Fibroblast of gingiva (primary cell): ENCODE measurements at regions not wholly inside any gene's neighbourhood (a gene's known extent, or its start where the extent isn't known, plus 50 kb on each side); places are given as distances from the start of the nearest gene placed in this dataset.

Source experiments
- DNase-seq: peaks from one replicate; pipeline ENCODE4 v3.0.0-alpha.2; 2011; ENCODE audit warnings: low read depth

- DNase-seq: no peak
These were observed 118.9 kb downstream of the IRS1 start for GRCh38 chr2:226680719-226681118.

GRCh38 chr2:226679389-226680065, 120.1 kb downstream of the IRS1 start:
- no peak for DNase-seq

GRCh38 chr2:226678422-226678821, 121.2 kb downstream of the IRS1 start:
- DNase-seq: no peak

GRCh38 chr2:226677080-226677479, 122.5 kb downstream of the IRS1 start:
- no peak for DNase-seq

- no peak for DNase-seq
These were observed 123.0 kb downstream of the IRS1 start for GRCh38 chr2:226676618-226677017.

GRCh38 chr2:226674123-226674522, 125.5 kb downstream of the IRS1 start:
- DNase-seq: no peak

GRCh38 chr2:226673314-226673723, 126.3 kb downstream of the IRS1 start:
- DNase-seq: peak; percentile 79

GRCh38 chr2:226671141-226671676, 128.4 kb downstream of the IRS1 start:
- DNase-seq: peak; percentile 35

- DNase-seq: no peak
These were observed 129.7 kb downstream of the IRS1 start for GRCh38 chr2:226669905-226670304.

GRCh38 chr2:226669249-226669648, 130.4 kb downstream of the IRS1 start:
- DNase-seq: peak; percentile 6

GRCh38 chr2:226667736-226668135, 131.9 kb downstream of the IRS1 start:
- DNase-seq: no peak

GRCh38 chr2:226665306-226665831, 134.3 kb downstream of the IRS1 start:
- DNase-seq: no peak

GRCh38 chr2:226664661-226665060, 135.0 kb downstream of the IRS1 start:
- DNase-seq: no peak

GRCh38 chr2:226664140-226664539, 135.5 kb downstream of the IRS1 start:
- DNase-seq: no peak

- peak; percentile 90 for DNase-seq
These were observed 137.7 kb downstream of the IRS1 start for GRCh38 chr2:226661789-226662545.

GRCh38 chr2:226660526-226660925, 139.1 kb downstream of the IRS1 start:
- peak; percentile 96 for DNase-seq

- no peak for DNase-seq
These were observed 139.5 kb downstream of the IRS1 start for GRCh38 chr2:226660124-226660523.

- no peak for DNase-seq
These were observed 140.2 kb downstream of the IRS1 start for GRCh38 chr2:226659410-226659809.

GRCh38 chr2:226658555-226658954, 141.1 kb downstream of the IRS1 start:
- no peak for DNase-seq

- no peak for DNase-seq
These were observed 142.1 kb downstream of the IRS1 start for GRCh38 chr2:226657340-226658053.

GRCh38 chr2:226656367-226656766, 143.3 kb downstream of the IRS1 start:
- DNase-seq: peak; percentile 36

- peak; percentile 75 for DNase-seq
These were observed 143.7 kb downstream of the IRS1 start for GRCh38 chr2:226655871-226656270.
